Type B pancreatic cell (in vitro differentiated cells): ENCODE measurements at regions not wholly inside any gene's neighbourhood (a gene's known extent, or its start where the extent isn't known, plus 50 kb on each side); places are given as distances from the start of the nearest gene placed in this dataset.

ENCODE experiments used
- DNase-seq: peaks from one replicate; pipeline ENCODE4 v3.0.0; 2021; ENCODE audit warnings: mixed read lengths; ENCODE audit not compliant: unreplicated experiment; ENCODE audit errors: extremely low spot score
- H3K27ac Mint-ChIP-seq: 2 replicates; pipeline ENCODE4 v1.8.0; 2021; ENCODE audit warnings: mild to moderate bottlenecking, mixed read lengths
- H3K27me3 Mint-ChIP-seq: 2 replicates; pipeline ENCODE4 v1.8.0; 2021; ENCODE audit warnings: mixed read lengths
- H3K36me3 Mint-ChIP-seq: 2 replicates; pipeline ENCODE4 v1.8.0; 2021; ENCODE audit warnings: mixed read lengths
- H3K4me1 Mint-ChIP-seq: one replicate; pipeline ENCODE4 v1.8.0; 2021; ENCODE audit warnings: mixed read lengths; ENCODE audit not compliant: unreplicated experiment
- H3K4me3 Mint-ChIP-seq: 2 replicates; pipeline ENCODE4 v1.8.0; 2021; ENCODE audit warnings: mild to moderate bottlenecking, mixed read lengths
- H3K9me3 Mint-ChIP-seq: 2 replicates; pipeline ENCODE4 v1.8.0; 2021; ENCODE audit warnings: mixed read lengths
- TF ChIP-seq, protein P1 (sequence below): fragments of 200-600 bp; sonication (generic); conservative IDR thresholded peaks from 2 replicates; pipeline ENCODE4 v1.5.0; 2021; ENCODE audit warnings: antibody characterized with exemption, mild to moderate bottlenecking

GRCh38 chr16:26787924-26788323 lies 278.8 kb upstream of the C16orf82 start:
- Mint-ChIP-seq H3K4me3 (no peak overlapping the region), H3K4me1 (no peaks in the 10 kb centered on the region), H3K27me3 (peaks cover 25% of the 10 kb centered on the region), H3K27ac (no peak overlapping the region), H3K9me3 (no peaks in the 10 kb centered on the region), H3K36me3 (no peaks in the 10 kb centered on the region)
- no peak for DNase-seq
- TF ChIP-seq, protein P1, sequence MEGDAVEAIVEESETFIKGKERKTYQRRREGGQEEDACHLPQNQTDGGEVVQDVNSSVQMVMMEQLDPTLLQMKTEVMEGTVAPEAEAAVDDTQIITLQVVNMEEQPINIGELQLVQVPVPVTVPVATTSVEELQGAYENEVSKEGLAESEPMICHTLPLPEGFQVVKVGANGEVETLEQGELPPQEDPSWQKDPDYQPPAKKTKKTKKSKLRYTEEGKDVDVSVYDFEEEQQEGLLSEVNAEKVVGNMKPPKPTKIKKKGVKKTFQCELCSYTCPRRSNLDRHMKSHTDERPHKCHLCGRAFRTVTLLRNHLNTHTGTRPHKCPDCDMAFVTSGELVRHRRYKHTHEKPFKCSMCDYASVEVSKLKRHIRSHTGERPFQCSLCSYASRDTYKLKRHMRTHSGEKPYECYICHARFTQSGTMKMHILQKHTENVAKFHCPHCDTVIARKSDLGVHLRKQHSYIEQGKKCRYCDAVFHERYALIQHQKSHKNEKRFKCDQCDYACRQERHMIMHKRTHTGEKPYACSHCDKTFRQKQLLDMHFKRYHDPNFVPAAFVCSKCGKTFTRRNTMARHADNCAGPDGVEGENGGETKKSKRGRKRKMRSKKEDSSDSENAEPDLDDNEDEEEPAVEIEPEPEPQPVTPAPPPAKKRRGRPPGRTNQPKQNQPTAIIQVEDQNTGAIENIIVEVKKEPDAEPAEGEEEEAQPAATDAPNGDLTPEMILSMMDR = no peak

GRCh38 chr16:26791169-26791568 lies 275.6 kb upstream of the C16orf82 start:
- H3K9me3 Mint-ChIP-seq = no peaks in the 10 kb centered on the region
- no peaks in the 10 kb centered on the region for H3K36me3 Mint-ChIP-seq
- H3K27me3 Mint-ChIP-seq = peaks cover 30% of the 10 kb centered on the region
- DNase-seq = no peak
- H3K27ac Mint-ChIP-seq = peak overlapping the region; percentile 12
- H3K4me1 Mint-ChIP-seq = no peaks in the 10 kb centered on the region
- TF ChIP-seq, protein P1 = no peak
- no peak overlapping the region for H3K4me3 Mint-ChIP-seq

DNA sequence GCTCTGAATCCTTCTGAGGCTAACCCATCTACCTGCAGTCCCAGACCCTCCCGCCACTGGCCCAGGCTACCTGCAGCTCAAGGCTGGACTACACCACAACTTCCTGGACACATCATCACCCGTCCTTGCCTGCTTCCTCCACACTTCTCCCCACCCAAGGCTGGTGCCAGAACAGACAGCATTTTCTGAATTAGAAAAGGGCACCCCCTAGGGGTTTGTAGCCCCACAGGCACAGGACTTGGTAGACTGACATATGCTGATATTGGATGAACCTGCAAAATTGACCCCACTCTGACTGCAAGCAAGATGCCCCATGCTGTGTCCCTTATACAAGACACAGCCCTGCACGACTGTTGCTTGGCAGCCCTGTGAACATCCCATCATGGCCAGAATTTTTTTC lies 271.5 kb upstream of the C16orf82 start:
- no peaks in the 10 kb centered on the region for H3K9me3 Mint-ChIP-seq
- TF ChIP-seq, protein P1 = peak; percentile 57
- H3K27me3 Mint-ChIP-seq = peaks cover 35% of the 10 kb centered on the region
- no peak for DNase-seq
- H3K4me1 Mint-ChIP-seq = no peaks in the 10 kb centered on the region
- H3K36me3 Mint-ChIP-seq = no peaks in the 10 kb centered on the region
- no peak overlapping the region for H3K4me3 Mint-ChIP-seq
- H3K27ac Mint-ChIP-seq = no peak overlapping the region

GRCh38 chr16:26801628-26802027 lies 265.1 kb upstream of the C16orf82 start:
- Mint-ChIP-seq H3K27me3 (peaks cover 31% of the 10 kb centered on the region), H3K9me3 (no peaks in the 10 kb centered on the region), H3K4me3 (no peak overlapping the region), H3K36me3 (no peaks in the 10 kb centered on the region), H3K4me1 (no peaks in the 10 kb centered on the region), H3K27ac (no peak overlapping the region)
- TF ChIP-seq, protein P1 = no peak
- DNase-seq = no peak

- Mint-ChIP-seq H3K9me3 (no peaks in the 10 kb centered on the region), H3K27me3 (peaks cover 29% of the 10 kb centered on the region), H3K4me3 (peak overlapping the region; percentile 2), H3K27ac (no peak overlapping the region), H3K36me3 (no peaks in the 10 kb centered on the region), H3K4me1 (no peaks in the 10 kb centered on the region)
- TF ChIP-seq, protein P1 = no peak
- no peak for DNase-seq
These were observed 264.3 kb upstream of the C16orf82 start for GRCh38 chr16:26802440-26802839.

GRCh38 chr16:26802965-26803364 lies 263.8 kb upstream of the C16orf82 start:
- H3K4me1 Mint-ChIP-seq = no peaks in the 10 kb centered on the region
- H3K9me3 Mint-ChIP-seq = no peaks in the 10 kb centered on the region
- H3K27ac Mint-ChIP-seq = no peak overlapping the region
- no peak overlapping the region for H3K4me3 Mint-ChIP-seq
- H3K36me3 Mint-ChIP-seq = no peaks in the 10 kb centered on the region
- H3K27me3 Mint-ChIP-seq = peaks cover 28% of the 10 kb centered on the region
- DNase-seq = no peak
- TF ChIP-seq, protein P1 = no peak
